RWPE2 (cell line): ENCODE measurements at regions not wholly inside any gene's neighbourhood (a gene's known extent, or its start where the extent isn't known, plus 50 kb on each side); places are given as distances from the start of the nearest gene placed in this dataset.

Source experiments
- ATAC-seq: fragments of 200-7000 bp; cut with Tn5 transposase; 3 replicates; pipeline ENCODE4 v1.9.1; 2021; ENCODE audit warnings: low read depth
- DNase-seq: peaks from one replicate; pipeline ENCODE4 v3.0.0-alpha.2; 2020; ENCODE audit warnings: low spot score
- H3K27ac ChIP-seq: fragments of 450-650 bp; 2 replicates; pipeline ENCODE4 v1.5.1; 2017; ENCODE audit warnings: mild to moderate bottlenecking; ENCODE audit not compliant: poor library complexity, severe bottlenecking
- H3K27me3 ChIP-seq: fragments of 250-450 bp; sonication (Bioruptor Pico); 2 replicates; pipeline ENCODE4 v1.5.1; 2021; ENCODE audit warnings: mild to moderate bottlenecking, moderate library complexity; ENCODE audit not compliant: insufficient read depth, poor library complexity, severe bottlenecking
- H3K36me3 ChIP-seq: fragments of 250-450 bp; sonication (Bioruptor Pico); 2 replicates; pipeline ENCODE4 v1.5.1; 2020; ENCODE audit warnings: low read depth, mild to moderate bottlenecking, moderate library complexity
- H3K4me1 ChIP-seq: fragments of 250-450 bp; sonication (Bioruptor Pico); 2 replicates; pipeline ENCODE4 v1.5.1; 2021; ENCODE audit warnings: mild to moderate bottlenecking, moderate library complexity; ENCODE audit not compliant: insufficient read depth, poor library complexity, severe bottlenecking
- H3K4me3 ChIP-seq: fragments of 250-450 bp; sonication (Bioruptor Pico); 2 replicates; pipeline ENCODE4 v1.5.1; 2021; ENCODE audit warnings: mild to moderate bottlenecking, moderate library complexity; ENCODE audit not compliant: severe bottlenecking
- H3K9me3 ChIP-seq: fragments of 250-450 bp; sonication (Bioruptor Pico); 2 replicates; pipeline ENCODE4 v1.5.1; 2021; ENCODE audit warnings: mild to moderate bottlenecking, moderate library complexity; ENCODE audit not compliant: severe bottlenecking
- CTCF ChIP-seq: fragments of 450-650 bp; IDR thresholded peaks from one replicate; pipeline ENCODE4 v1.5.1; 2017; ENCODE audit warnings: mild to moderate bottlenecking, moderate library complexity; ENCODE audit not compliant: poor library complexity, severe bottlenecking

GRCh38 chr7:95684037-95684436 lies 87.7 kb upstream of the PDK4 start:
- TF ChIP-seq CTCF = peak; percentile 71
- Histone ChIP-seq H3K27ac (no peak overlapping the region), H3K4me1 (peaks cover 2% of the 10 kb centered on the region), H3K4me3 (no peak overlapping the region), H3K27me3 (peaks cover 8% of the 10 kb centered on the region), H3K9me3 (no peaks in the 10 kb centered on the region), H3K36me3 (no peaks in the 10 kb centered on the region)
- ATAC-seq (peak; percentile 51; the same call in 2 of the 3 replicates), DNase-seq (no peak)

GRCh38 chr7:95682913-95683312 lies 86.6 kb upstream of the PDK4 start:
- Histone ChIP-seq H3K27ac (no peak overlapping the region), H3K36me3 (no peaks in the 10 kb centered on the region), H3K27me3 (peaks cover 8% of the 10 kb centered on the region), H3K4me3 (no peak overlapping the region), H3K9me3 (no peaks in the 10 kb centered on the region), H3K4me1 (no peaks in the 10 kb centered on the region)
- no peak for TF ChIP-seq CTCF
- ATAC-seq = no peak
- DNase-seq = no peak

DNA sequence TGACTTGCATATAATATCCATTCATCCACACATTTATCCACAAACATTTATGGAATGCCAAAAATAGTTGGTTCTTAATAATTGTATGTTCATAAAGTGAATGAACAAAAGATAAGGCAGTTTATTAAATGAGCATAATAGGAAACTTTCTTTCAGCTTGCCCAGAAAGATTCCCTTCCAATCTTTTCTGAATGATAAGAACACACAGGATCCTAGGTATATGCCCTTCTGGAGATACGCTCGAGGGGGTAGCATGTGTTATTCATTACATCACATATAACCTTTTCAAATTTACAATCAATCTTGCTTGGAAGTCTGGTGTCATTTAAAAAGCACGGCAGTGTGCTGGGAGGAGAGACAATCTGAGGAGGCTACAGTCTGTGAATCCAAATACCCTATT lies 80.4 kb upstream of the PDK4 start:
- no peak for TF ChIP-seq CTCF
- DNase-seq (no peak), ATAC-seq (no peak)

DNA sequence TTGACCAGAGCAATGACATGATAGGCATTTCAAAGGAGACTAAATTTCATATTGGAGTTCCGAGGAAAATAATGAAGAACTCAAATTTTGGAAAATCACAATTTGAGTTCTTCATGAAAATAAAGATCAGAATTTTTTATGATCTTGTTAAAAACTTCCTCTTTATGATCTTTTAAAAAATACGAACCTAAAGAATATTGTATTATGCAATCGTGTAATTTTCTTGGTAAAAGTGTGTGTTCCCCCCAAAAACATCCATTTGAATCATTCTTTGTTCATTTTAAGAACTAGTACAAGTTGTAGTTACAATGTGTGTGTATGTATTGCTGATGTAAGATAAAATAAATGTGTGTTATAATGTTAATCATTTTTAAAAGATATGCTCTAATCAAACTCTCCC lies 79.3 kb upstream of the PDK4 start:
- TF ChIP-seq CTCF = no peak
- no peaks in the 10 kb centered on the region for H3K36me3 ChIP-seq
- H3K4me3 ChIP-seq = no peak overlapping the region
- no peaks in the 10 kb centered on the region for H3K4me1 ChIP-seq
- no peak for DNase-seq
- no peaks in the 10 kb centered on the region for H3K9me3 ChIP-seq
- H3K27ac ChIP-seq = no peak overlapping the region
- H3K27me3 ChIP-seq = peaks cover 7% of the 10 kb centered on the region
- no peak for ATAC-seq

More for the DNA sequence above, 80.4 kb upstream of the PDK4 start:
- Histone ChIP-seq H3K27me3 (peaks cover 7% of the 10 kb centered on the region), H3K36me3 (no peaks in the 10 kb centered on the region), H3K4me1 (no peaks in the 10 kb centered on the region), H3K9me3 (no peaks in the 10 kb centered on the region), H3K27ac (no peak overlapping the region), H3K4me3 (no peak overlapping the region)

GRCh38 chr7:95675016-95675415 lies 78.7 kb upstream of the PDK4 start:
- H3K36me3 ChIP-seq = no peaks in the 10 kb centered on the region
- ATAC-seq = no peak
- H3K9me3 ChIP-seq = no peaks in the 10 kb centered on the region
- no peak for DNase-seq
- H3K4me1 ChIP-seq = no peaks in the 10 kb centered on the region
- H3K27me3 ChIP-seq = peaks cover 7% of the 10 kb centered on the region
- no peak overlapping the region for H3K4me3 ChIP-seq
- H3K27ac ChIP-seq = no peak overlapping the region
- TF ChIP-seq CTCF = no peak
